ENCODE measurements at regions not wholly inside any gene's neighbourhood (a gene's known extent, or its start where the extent isn't known, plus 50 kb on each side); places are given as distances from the start of the nearest gene placed in this dataset.

GRCh38 chr4:148808416-148808815 is 366.2 kb upstream of the NR3C2 start:
- no peak for DNase-seq (ENCODE audit: low read depth)

- DNase-seq (ENCODE audit: low read depth), result peak; percentile 70
Observed at GRCh38 chr4:148800940-148801339, 358.7 kb upstream of the NR3C2 start.

GRCh38 chr4:148800336-148800885 is 358.2 kb upstream of the NR3C2 start:
- no peak for DNase-seq (ENCODE audit: low read depth)

GRCh38 chr4:148795156-148795864 is 353.1 kb upstream of the NR3C2 start:
- DNase-seq (ENCODE audit: low read depth), result no peak

- DNase-seq (ENCODE audit: low read depth), result no peak
Observed at GRCh38 chr4:148793221-148793620, 351.0 kb upstream of the NR3C2 start.

GRCh38 chr4:148790691-148791090 is 348.5 kb upstream of the NR3C2 start:
- DNase-seq (ENCODE audit: low read depth), result no peak

GRCh38 chr4:148790246-148790645 is 348.0 kb upstream of the NR3C2 start:
- no peak for DNase-seq (ENCODE audit: low read depth)

- no peak for DNase-seq (ENCODE audit: low read depth)
Observed at GRCh38 chr4:148787831-148788477, 345.7 kb upstream of the NR3C2 start.

- DNase-seq (ENCODE audit: low read depth), result no peak
Observed at GRCh38 chr4:148787285-148787684, 345.1 kb upstream of the NR3C2 start.

- DNase-seq (ENCODE audit: low read depth), result no peak
Observed at GRCh38 chr4:148786699-148787098, 344.5 kb upstream of the NR3C2 start.

- DNase-seq (ENCODE audit: low read depth), result no peak
Observed at GRCh38 chr4:148782284-148782683, 340.1 kb upstream of the NR3C2 start.

- DNase-seq (ENCODE audit: low read depth), result no peak
Observed at GRCh38 chr4:148780426-148781005, 338.3 kb upstream of the NR3C2 start.

GRCh38 chr4:148779771-148780170 is 337.6 kb upstream of the NR3C2 start:
- DNase-seq (ENCODE audit: low read depth), result no peak

GRCh38 chr4:148778980-148779675 is 336.9 kb upstream of the NR3C2 start:
- no peak for DNase-seq (ENCODE audit: low read depth)

- DNase-seq (ENCODE audit: low read depth), result no peak
Observed at GRCh38 chr4:148776941-148777340, 334.7 kb upstream of the NR3C2 start.

GRCh38 chr4:148774134-148774533 is 331.9 kb upstream of the NR3C2 start:
- DNase-seq (ENCODE audit: low read depth), result no peak

GRCh38 chr4:148773313-148773712 is 331.1 kb upstream of the NR3C2 start:
- DNase-seq (ENCODE audit: low read depth), result no peak

GRCh38 chr4:148770848-148771247 is 328.6 kb upstream of the NR3C2 start:
- DNase-seq (ENCODE audit: low read depth), result peak; percentile 42

- DNase-seq (ENCODE audit: low read depth), result no peak
Observed at GRCh38 chr4:148770377-148770776, 328.2 kb upstream of the NR3C2 start.

GRCh38 chr4:148764720-148765119 is 322.5 kb upstream of the NR3C2 start:
- no peak for DNase-seq (ENCODE audit: low read depth)

- no peak for DNase-seq (ENCODE audit: low read depth)
Observed at GRCh38 chr4:148757171-148757570, 315.0 kb upstream of the NR3C2 start.

- DNase-seq (ENCODE audit: low read depth), result no peak
Observed at GRCh38 chr4:148749403-148749802, 307.2 kb upstream of the NR3C2 start.

Measured in stromal cell of bone marrow (primary cell).